ENCODE measurements at regions not wholly inside any gene's neighbourhood (a gene's known extent, or its start where the extent isn't known, plus 50 kb on each side); places are given as distances from the start of the nearest gene placed in this dataset.

DNA sequence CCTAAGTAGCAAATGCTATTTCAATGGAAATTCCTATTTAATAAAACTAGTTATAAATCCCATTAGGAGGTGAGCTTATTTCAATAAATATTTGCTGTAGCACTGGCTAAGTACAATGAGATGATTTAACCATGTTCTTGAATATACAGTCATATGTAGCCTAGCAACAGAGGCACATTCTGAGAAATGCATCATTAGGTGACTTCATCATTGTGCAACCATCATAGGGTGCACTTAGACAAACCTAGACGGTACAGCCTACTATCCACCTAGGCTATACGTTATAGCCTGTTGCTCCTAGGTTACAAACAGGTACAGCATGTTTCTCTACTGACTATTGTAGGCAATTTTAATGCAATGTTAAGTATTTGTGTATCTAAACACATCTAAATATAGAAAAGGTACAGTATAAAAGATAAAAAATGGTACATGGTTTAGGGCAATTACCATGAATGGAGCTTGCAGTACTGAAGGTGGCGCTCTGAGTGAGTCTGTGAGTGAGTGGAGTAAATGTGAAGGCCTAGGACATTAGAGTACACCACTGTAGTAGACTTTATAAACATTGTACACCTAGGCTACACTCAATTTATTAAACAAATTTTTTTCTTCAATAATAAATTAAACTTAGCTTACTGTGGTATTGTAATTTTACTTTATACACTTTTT lies 350.1 kb downstream of the CASP12 start:
- H3K36me3 ChIP-seq (replicated peaks in 1 of 2; ENCODE audit: control insufficient read depth in 1 of 2, insufficient read depth in 2 of 2, low read length in 2 of 2): no peaks in the 10 kb centered on the region
- in situ Hi-C loops (cut with HindIII; ENCODE audit: extremely low pct_ligation_motif_present, low pct_unique_long_range_greater_than_20kb) (no loop called here), intact Hi-C loops (cut with micrococcal nuclease; ENCODE audit: unreplicated experiment) (no loop called here)
- no peaks in the 10 kb centered on the region for H4K20me1 ChIP-seq (ENCODE audit: insufficient read depth, low read length)
- H2AFZ ChIP-seq (ENCODE audit: low read length): no peak overlapping the region
- H3K4me3 ChIP-seq (replicated peaks in 1 of 3; ENCODE audit: insufficient read depth in 1 of 3, low read depth in 2 of 3, low read length in 3 of 3): no peak overlapping the region
- ATAC-seq (no peak), FAIRE-seq (no peak), DNase-seq (ENCODE audit: low spot score) (no peak)
- no peak for TF ChIP-seq NR2F1 (CRISPR knock-in tag; IDR thresholded peaks at IDR 0.05)
- no peak for TF ChIP-seq LBX2 (CRISPR knock-in tag; IDR thresholded peaks at IDR 0.05; ENCODE audit: borderline replicate concordance)
- no peak for TF ChIP-seq TGIF2 (CRISPR knock-in tag; IDR thresholded peaks at IDR 0.05)
- TF ChIP-seq KLF15 (CRISPR knock-in tag; IDR thresholded peaks at IDR 0.05; ENCODE audit: borderline replicate concordance): no peak
- no peak for TF ChIP-seq RBM22 (optimal IDR thresholded peaks at IDR 0.05; ENCODE audit: low read length)
- no peak for TF ChIP-seq ZNF788 (CRISPR knock-in tag; IDR thresholded peaks at IDR 0.05; ENCODE audit: borderline replicate concordance)
- TF ChIP-seq SKI (IDR thresholded peaks at IDR 0.05; ENCODE audit: partially characterized antibody): no peak
- no peak for TF ChIP-seq GTF2F1 (IDR thresholded peaks at IDR 0.05; ENCODE audit: low read length)
- TF ChIP-seq GLI4 (CRISPR knock-in tag; IDR thresholded peaks at IDR 0.05; ENCODE audit: borderline replicate concordance): no peak
- TF ChIP-seq HHEX (CRISPR knock-in tag; IDR thresholded peaks at IDR 0.05): no peak
- TF ChIP-seq, protein P1, sequence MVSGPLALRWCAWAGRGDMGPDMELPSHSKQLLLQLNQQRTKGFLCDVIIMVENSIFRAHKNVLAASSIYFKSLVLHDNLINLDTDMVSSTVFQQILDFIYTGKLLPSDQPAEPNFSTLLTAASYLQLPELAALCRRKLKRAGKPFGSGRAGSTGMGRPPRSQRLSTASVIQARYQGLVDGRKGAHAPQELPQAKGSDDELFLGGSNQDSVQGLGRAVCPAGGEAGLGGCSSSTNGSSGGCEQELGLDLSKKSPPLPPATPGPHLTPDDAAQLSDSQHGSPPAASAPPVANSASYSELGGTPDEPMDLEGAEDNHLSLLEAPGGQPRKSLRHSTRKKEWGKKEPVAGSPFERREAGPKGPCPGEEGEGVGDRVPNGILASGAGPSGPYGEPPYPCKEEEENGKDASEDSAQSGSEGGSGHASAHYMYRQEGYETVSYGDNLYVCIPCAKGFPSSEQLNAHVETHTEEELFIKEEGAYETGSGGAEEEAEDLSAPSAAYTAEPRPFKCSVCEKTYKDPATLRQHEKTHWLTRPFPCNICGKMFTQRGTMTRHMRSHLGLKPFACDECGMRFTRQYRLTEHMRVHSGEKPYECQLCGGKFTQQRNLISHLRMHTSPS (CRISPR knock-in tag; IDR thresholded peaks at IDR 0.05; ENCODE audit: low read depth): no peak
- TF ChIP-seq, protein P2, sequence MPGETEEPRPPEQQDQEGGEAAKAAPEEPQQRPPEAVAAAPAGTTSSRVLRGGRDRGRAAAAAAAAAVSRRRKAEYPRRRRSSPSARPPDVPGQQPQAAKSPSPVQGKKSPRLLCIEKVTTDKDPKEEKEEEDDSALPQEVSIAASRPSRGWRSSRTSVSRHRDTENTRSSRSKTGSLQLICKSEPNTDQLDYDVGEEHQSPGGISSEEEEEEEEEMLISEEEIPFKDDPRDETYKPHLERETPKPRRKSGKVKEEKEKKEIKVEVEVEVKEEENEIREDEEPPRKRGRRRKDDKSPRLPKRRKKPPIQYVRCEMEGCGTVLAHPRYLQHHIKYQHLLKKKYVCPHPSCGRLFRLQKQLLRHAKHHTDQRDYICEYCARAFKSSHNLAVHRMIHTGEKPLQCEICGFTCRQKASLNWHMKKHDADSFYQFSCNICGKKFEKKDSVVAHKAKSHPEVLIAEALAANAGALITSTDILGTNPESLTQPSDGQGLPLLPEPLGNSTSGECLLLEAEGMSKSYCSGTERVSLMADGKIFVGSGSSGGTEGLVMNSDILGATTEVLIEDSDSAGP (CRISPR knock-in tag; IDR thresholded peaks at IDR 0.05; ENCODE audit: borderline replicate concordance): no peak
- no peak for TF ChIP-seq GABPB1 (CRISPR knock-in tag; IDR thresholded peaks at IDR 0.05)
- no peak for TF ChIP-seq WIZ (CRISPR knock-in tag; IDR thresholded peaks at IDR 0.05)
- TF ChIP-seq ZNF292 (CRISPR knock-in tag; IDR thresholded peaks at IDR 0.05; ENCODE audit: borderline replicate concordance, low read depth): no peak
- TF ChIP-seq HMG20B (CRISPR knock-in tag; conservative IDR thresholded peaks at IDR 0.05): no peak
- TF ChIP-seq PPARG (CRISPR knock-in tag; conservative IDR thresholded peaks at IDR 0.05): no peak
- no peak for TF ChIP-seq ZNF282 (IDR thresholded peaks at IDR 0.05; ENCODE audit: partially characterized antibody)
- no peak overlapping the region for H3K9ac ChIP-seq (ENCODE audit: insufficient read depth, low read depth, low read length)
- BruUV-seq (replicated peaks): no TSS peak
- POLR2A ChIA-PET: no interaction called here
- no peaks in the 10 kb centered on the region for H3K27me3 ChIP-seq (ENCODE audit: control insufficient read depth in 1 of 2, insufficient read depth in 2 of 2, low read length in 2 of 2)
- no peak overlapping the region for H3K4me2 ChIP-seq (ENCODE audit: low read depth, low read length)
- H3K27ac ChIP-seq (ENCODE audit: extremely low read length, insufficient read depth, low read length): no peak overlapping the region
- no peaks in the 10 kb centered on the region for H3K4me1 ChIP-seq (ENCODE audit: insufficient read depth, low read length)
- H3K79me2 ChIP-seq (ENCODE audit: insufficient read depth, low read length): no peaks in the 10 kb centered on the region
- H3K9me3 ChIP-seq (ENCODE audit: low read length): no peaks in the 10 kb centered on the region
- 7% methylated on average over 3 of the region's 3 CpGs for WGBS (ENCODE audit: low lambda C conversion rate)
- CTCF ChIA-PET (ENCODE audit: low intra/inter-chr PET ratio, low total read pairs): no interaction called here
